Kidney (tissue), 13 donors: ENCODE measurements at regions not wholly inside any gene's neighbourhood (a gene's known extent, or its start where the extent isn't known, plus 50 kb on each side); places are given as distances from the start of the nearest gene placed in this dataset.

ENCODE experiments used
- DNase-seq, 5 donors: peaks; one replicate each; pipeline ENCODE4 v3.0.0-alpha.2; 2013 to 2020
- FAIRE-seq: peaks from 2 replicates; lab custom pipeline; 2012; peaks lifted over from hg19 to GRCh38; lab: Jason Lieb, UNC
- H3K27ac ChIP-seq, 2 donors: one replicate each; pipeline ENCODE4 v1.7.0; 2013; ENCODE audit warnings: low read depth in 2 of 2, low read length in 2 of 2, inconsistent platforms in 1 of 2
- H3K27me3 ChIP-seq: one replicate; pipeline ENCODE4 v1.7.1; 2013; ENCODE audit warnings: low read length, inconsistent platforms; ENCODE audit not compliant: control insufficient read depth, insufficient read depth
- H3K36me3 ChIP-seq, 3 donors: one replicate each; pipeline versions ENCODE4 v1.7.0 to v1.7.1; 2013; ENCODE audit warnings: low read length in 3 of 3, control low read depth in 1 of 3, inconsistent platforms in 1 of 3; ENCODE audit not compliant: insufficient read depth in 3 of 3, control insufficient read depth in 2 of 3
- H3K4me1 ChIP-seq, 3 donors: one replicate each; pipeline versions ENCODE4 v1.7.0 to v1.7.1; 2013; ENCODE audit warnings: low read length in 3 of 3, inconsistent platforms in 1 of 3, low read depth in 1 of 3; ENCODE audit not compliant: control insufficient read depth in 2 of 3, insufficient read depth in 2 of 3
- H3K4me3 ChIP-seq, 3 donors: one replicate each; pipeline versions ENCODE4 v1.7.0 to v1.8.1; 2013; ENCODE audit warnings: low read length in 3 of 3, control low read depth in 1 of 3, inconsistent platforms in 1 of 3
- H3K9ac ChIP-seq, 3 donors: one replicate each; pipeline versions ENCODE4 v1.7.0 to v1.7.1; 2013; ENCODE audit warnings: low read length in 3 of 3, control low read depth in 1 of 3, inconsistent platforms in 1 of 3
- H3K9me3 ChIP-seq, 3 donors: one replicate each; pipeline versions ENCODE4 v1.7.0 to v1.7.1; 2013; ENCODE audit warnings: low read length in 3 of 3, control low read depth in 1 of 3, inconsistent platforms in 1 of 3; ENCODE audit not compliant: control insufficient read depth in 2 of 3, insufficient read depth in 1 of 3
- intact Hi-C: fragments of 100-400 bp; cut with DNase I; formaldehyde crosslinking; loops from one replicate; pipeline ENCODE4 v1.11.1; 2022
- TF ChIP-seq, protein P1 (sequence below): IDR thresholded peaks from 3 replicates; pipeline ENCODE4 v1.5.1; 2012; ENCODE audit warnings: mild to moderate bottlenecking, moderate library complexity, borderline replicate concordance; ENCODE audit not compliant: insufficient read depth; ENCODE audit errors: extremely low read depth
- donor health status: control.
- donor health status: control.
- donor health status: control.
- donor health status: control.
- donor health status: control.
- donor health status: DM: yes; HTN: yes; CAD: no.
- donor health status: Normal renal cell carcinoma (clear cell type).

DNA sequence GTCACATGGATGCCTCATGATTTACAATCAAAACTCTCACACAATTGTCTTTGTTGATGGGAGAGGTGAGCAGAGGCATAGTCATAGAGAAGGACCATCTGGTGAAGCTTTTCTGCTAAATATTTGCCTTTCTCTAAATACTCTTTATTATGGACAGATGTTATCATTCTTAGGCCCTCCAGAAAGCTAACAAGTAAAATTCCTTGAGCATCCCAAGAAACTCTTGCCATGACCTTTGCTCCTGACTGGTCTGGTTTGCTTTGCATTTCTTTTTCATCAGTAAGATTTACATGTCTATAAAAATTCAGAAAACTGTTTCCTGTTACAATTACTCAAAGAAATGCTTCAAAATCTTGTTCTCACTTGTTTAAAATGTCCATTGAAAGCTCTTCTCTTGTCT lies 1336.6 kb upstream of the CDH8 start:
- no peak overlapping the region for H3K9ac ChIP-seq
- no peak overlapping the region for H3K27ac ChIP-seq
- no peaks in the 10 kb centered on the region for H3K27me3 ChIP-seq
- intact Hi-C loops: no loop called here
- H3K4me1 ChIP-seq: no peaks in the 10 kb centered on the region
- FAIRE-seq: no peak
- H3K4me3 ChIP-seq: no peak overlapping the region
- no peaks in the 10 kb centered on the region for H3K9me3 ChIP-seq
- H3K36me3 ChIP-seq: no peaks in the 10 kb centered on the region
- TF ChIP-seq, protein P1, sequence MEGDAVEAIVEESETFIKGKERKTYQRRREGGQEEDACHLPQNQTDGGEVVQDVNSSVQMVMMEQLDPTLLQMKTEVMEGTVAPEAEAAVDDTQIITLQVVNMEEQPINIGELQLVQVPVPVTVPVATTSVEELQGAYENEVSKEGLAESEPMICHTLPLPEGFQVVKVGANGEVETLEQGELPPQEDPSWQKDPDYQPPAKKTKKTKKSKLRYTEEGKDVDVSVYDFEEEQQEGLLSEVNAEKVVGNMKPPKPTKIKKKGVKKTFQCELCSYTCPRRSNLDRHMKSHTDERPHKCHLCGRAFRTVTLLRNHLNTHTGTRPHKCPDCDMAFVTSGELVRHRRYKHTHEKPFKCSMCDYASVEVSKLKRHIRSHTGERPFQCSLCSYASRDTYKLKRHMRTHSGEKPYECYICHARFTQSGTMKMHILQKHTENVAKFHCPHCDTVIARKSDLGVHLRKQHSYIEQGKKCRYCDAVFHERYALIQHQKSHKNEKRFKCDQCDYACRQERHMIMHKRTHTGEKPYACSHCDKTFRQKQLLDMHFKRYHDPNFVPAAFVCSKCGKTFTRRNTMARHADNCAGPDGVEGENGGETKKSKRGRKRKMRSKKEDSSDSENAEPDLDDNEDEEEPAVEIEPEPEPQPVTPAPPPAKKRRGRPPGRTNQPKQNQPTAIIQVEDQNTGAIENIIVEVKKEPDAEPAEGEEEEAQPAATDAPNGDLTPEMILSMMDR: no peak
- DNase-seq: peak in 2 of 5 donors; percentile 25 to 62

GRCh38 chr16:63372283-63372682 lies 1336.0 kb upstream of the CDH8 start:
- TF ChIP-seq, protein P1: no peak
- Histone ChIP-seq H3K4me3 (no peak overlapping the region), H3K9ac (no peak overlapping the region), H3K36me3 (no peaks in the 10 kb centered on the region), H3K9me3 (no peaks in the 10 kb centered on the region), H3K27ac (no peak overlapping the region), H3K4me1 (no peaks in the 10 kb centered on the region), H3K27me3 (no peaks in the 10 kb centered on the region)
- DNase-seq (no peak), FAIRE-seq (no peak)
- intact Hi-C loops: no loop called here

GRCh38 chr16:63365649-63366304 lies 1329.5 kb upstream of the CDH8 start:
- Histone ChIP-seq H3K4me3 (no peak overlapping the region), H3K27ac (no peak overlapping the region), H3K9ac (no peak overlapping the region), H3K27me3 (no peaks in the 10 kb centered on the region), H3K36me3 (no peaks in the 10 kb centered on the region), H3K9me3 (no peaks in the 10 kb centered on the region), H3K4me1 (no peaks in the 10 kb centered on the region)
- DNase-seq (no peak), FAIRE-seq (no peak)
- TF ChIP-seq, protein P1: no peak
- intact Hi-C loops: no loop called here

DNA sequence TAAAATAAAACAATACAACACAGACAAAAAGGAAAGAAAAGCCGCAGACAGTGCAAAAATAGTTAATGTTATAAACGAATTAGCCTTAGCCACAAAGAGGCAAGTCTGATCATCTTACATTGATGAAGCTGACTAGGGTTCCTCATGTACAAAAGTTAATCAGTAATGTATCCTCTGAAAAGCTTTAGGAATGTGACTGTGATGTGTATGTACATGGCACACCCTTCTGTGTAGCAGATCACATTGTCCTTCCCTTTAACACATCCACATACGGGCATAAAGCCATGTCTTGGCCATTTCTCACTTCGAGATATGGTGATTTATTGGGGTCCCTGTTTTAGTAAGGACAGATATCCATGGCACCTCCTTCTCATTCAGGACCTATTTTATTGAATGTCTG lies 1327.5 kb upstream of the CDH8 start:
- intact Hi-C loops: no loop called here
- no peaks in the 10 kb centered on the region for H3K4me1 ChIP-seq
- FAIRE-seq (no peak), DNase-seq (no peak)
- no peak overlapping the region for H3K4me3 ChIP-seq
- no peak overlapping the region for H3K9ac ChIP-seq
- H3K9me3 ChIP-seq: no peaks in the 10 kb centered on the region
- H3K27ac ChIP-seq: no peak overlapping the region
- H3K36me3 ChIP-seq: no peaks in the 10 kb centered on the region
- TF ChIP-seq, protein P1: no peak
- H3K27me3 ChIP-seq: no peaks in the 10 kb centered on the region
